Bronchial epithelial cell (primary cell): ENCODE measurements at regions not wholly inside any gene's neighbourhood (a gene's known extent, or its start where the extent isn't known, plus 50 kb on each side); places are given as distances from the start of the nearest gene placed in this dataset.

Source experiments
- DNase-seq: peaks from one replicate; pipeline ENCODE4 v3.0.0-alpha.2; 2010; ENCODE audit warnings: low read depth
- FAIRE-seq: peaks from 2 replicates; lab custom pipeline; 2011; peaks lifted over from hg19 to GRCh38; lab: Jason Lieb, UNC
- H3K27me3 ChIP-seq: 2 replicates; pipeline ENCODE4 v1.5.1; 2011; ENCODE audit warnings: low read length; ENCODE audit not compliant: control insufficient read depth, insufficient read depth
- H3K36me3 ChIP-seq: 2 replicates; pipeline ENCODE4 v1.5.1; 2011; ENCODE audit warnings: low read length; ENCODE audit not compliant: control insufficient read depth, insufficient read depth
- H3K4me3 ChIP-seq: 2 replicates; pipeline ENCODE4 v1.5.1; 2011; ENCODE audit warnings: mild to moderate bottlenecking, low read depth, low read length, control low read depth
- TF ChIP-seq, protein P1 (sequence below): IDR thresholded peaks from 2 replicates; pipeline ENCODE4 v1.5.1; 2011; ENCODE audit warnings: mild to moderate bottlenecking, moderate library complexity, low read length, control low read depth, inconsistent platforms; ENCODE audit not compliant: insufficient read depth, severe bottlenecking

DNA sequence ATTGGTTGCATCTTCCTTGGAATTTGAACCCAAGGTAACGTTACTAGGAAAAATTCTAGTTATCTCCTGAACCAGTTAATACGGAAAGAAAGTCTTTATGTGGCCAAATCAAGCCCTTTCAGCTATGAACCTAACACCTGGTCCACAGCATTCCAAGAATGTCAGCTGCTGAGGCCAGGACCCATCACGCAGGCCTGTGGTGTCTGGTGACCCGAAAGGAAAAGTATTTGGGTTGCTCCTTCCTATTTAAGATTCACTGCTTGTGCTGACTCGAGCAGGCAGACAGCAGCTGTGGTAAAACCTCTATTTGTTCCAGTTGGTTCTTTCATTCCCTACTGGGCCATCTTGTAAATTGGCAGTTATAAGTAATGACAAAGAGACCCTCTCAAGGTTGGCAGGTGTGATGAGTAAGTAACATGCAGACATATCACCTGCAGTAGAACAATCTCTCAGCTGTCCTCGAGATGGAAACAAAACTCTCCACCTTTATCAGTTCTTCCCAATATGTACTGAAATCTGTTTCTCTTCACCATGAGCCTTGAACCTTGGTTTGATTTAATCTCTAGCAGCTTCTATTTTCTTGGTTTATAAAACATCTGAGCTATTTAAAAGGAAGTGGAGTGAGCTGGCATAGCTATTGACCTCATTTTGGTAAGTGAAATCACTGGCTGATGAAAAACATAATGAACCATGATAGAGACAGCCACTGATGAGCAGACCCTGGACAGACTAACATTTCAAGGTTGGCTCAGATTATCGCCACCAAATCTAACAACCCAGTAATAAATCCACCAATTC is 182.1 kb upstream of the SMIM31 start:
- Histone ChIP-seq H3K27me3 (no peaks in the 10 kb centered on the region), H3K4me3 (no peak overlapping the region), H3K36me3 (no peaks in the 10 kb centered on the region)
- no peak for FAIRE-seq
- TF ChIP-seq, protein P1, sequence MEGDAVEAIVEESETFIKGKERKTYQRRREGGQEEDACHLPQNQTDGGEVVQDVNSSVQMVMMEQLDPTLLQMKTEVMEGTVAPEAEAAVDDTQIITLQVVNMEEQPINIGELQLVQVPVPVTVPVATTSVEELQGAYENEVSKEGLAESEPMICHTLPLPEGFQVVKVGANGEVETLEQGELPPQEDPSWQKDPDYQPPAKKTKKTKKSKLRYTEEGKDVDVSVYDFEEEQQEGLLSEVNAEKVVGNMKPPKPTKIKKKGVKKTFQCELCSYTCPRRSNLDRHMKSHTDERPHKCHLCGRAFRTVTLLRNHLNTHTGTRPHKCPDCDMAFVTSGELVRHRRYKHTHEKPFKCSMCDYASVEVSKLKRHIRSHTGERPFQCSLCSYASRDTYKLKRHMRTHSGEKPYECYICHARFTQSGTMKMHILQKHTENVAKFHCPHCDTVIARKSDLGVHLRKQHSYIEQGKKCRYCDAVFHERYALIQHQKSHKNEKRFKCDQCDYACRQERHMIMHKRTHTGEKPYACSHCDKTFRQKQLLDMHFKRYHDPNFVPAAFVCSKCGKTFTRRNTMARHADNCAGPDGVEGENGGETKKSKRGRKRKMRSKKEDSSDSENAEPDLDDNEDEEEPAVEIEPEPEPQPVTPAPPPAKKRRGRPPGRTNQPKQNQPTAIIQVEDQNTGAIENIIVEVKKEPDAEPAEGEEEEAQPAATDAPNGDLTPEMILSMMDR: no peak
- DNase-seq: peak; percentile 48

DNA sequence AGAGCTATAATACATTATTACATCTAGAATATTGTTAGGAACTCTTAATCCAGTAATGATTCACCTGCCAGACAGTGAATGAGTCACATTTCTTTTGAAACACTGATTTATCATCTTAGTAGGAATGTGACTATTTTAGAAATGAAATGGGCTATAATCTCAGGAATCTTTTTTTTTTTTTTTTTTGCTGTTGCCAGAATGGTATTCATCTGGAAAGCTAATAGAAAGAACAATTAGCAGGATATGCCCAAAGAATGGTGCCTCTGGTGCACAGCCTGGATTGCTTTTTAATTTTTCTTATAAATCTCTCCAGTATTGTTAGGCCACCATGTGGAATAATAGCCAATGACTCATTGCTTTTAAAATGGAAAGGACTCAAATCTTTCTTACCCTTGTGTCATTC is 181.1 kb upstream of the SMIM31 start:
- DNase-seq: peak; percentile 93
- no peaks in the 10 kb centered on the region for H3K36me3 ChIP-seq
- no peaks in the 10 kb centered on the region for H3K27me3 ChIP-seq
- no peak overlapping the region for H3K4me3 ChIP-seq
- FAIRE-seq: no peak
- TF ChIP-seq, protein P1: no peak

DNA sequence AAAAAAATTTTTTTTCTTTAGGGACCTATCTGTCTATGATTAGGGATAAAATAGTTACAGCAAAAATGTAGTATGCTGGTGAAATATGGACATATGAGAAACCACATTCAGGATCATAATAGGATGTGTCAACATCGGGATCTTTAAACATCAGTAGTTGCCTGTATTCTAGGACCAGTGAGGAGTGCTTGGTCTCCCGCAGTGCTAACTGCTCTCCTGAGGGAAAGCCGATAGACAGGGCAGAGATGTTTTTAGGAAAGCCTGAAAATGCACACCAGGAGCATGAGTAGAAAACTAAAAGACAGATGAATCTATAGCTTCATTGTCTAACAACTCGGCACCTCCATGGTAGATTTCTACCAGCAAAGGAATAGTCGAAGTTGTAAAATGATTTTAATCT is 178.1 kb upstream of the SMIM31 start:
- FAIRE-seq (no peak), DNase-seq (no peak)
- Histone ChIP-seq H3K36me3 (no peaks in the 10 kb centered on the region), H3K27me3 (no peaks in the 10 kb centered on the region), H3K4me3 (no peak overlapping the region)
- TF ChIP-seq, protein P1: no peak

DNA sequence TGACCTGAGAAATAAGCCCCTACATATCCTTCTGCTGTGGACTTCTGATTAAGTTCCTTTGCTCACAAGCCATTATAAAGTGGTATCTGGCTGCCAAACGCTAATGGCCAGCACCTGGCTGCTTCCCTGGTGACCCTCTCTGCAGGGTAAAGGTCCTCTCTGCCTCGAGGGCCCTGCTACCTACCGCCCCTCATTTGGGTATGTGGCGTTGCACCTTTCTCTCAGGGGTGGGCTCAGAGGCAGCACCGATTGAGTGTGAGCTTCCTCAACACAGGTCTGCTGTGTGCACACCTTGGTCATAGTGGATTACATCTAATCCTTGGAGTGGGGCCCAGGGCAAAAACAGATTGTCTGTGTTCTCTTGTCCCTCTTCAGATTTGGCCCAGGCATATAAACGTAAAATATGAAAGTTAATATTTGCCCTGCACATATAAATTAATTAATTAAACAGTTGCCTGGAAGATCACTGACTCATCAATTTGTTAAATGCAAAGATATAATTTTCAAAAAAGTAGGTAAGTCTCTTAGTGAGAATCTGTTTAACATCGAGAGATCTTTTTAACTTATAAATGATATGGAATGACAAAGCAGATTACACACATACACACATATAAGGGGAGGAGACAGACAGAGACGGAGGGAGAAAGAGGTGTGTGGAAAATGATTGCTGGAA is 174.5 kb upstream of the SMIM31 start:
- FAIRE-seq: no peak
- no peak for DNase-seq
- TF ChIP-seq, protein P1: no peak
- no peak overlapping the region for H3K4me3 ChIP-seq
- H3K36me3 ChIP-seq: no peaks in the 10 kb centered on the region
- no peaks in the 10 kb centered on the region for H3K27me3 ChIP-seq

DNA sequence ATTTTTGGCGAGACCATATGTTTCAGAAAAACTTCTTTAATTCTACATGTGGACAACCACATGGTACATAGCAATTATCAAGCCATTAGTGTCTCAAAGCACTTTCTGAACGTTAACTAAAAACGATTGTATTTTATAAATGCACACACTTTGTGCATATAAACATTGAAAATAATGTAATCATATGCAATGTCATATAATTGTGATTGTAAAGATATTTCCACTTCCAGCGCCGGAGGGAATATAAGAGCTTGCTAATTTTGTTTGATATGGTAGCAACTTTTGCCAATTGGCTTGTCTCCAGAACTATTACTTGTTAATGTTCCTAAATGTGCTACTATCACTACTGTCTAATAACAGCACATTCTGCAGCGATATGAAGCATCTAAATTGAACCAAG is 162.3 kb upstream of the SMIM31 start:
- DNase-seq: no peak
- no peaks in the 10 kb centered on the region for H3K36me3 ChIP-seq
- no peak overlapping the region for H3K4me3 ChIP-seq
- no peak for FAIRE-seq
- TF ChIP-seq, protein P1: no peak
- no peaks in the 10 kb centered on the region for H3K27me3 ChIP-seq

DNA sequence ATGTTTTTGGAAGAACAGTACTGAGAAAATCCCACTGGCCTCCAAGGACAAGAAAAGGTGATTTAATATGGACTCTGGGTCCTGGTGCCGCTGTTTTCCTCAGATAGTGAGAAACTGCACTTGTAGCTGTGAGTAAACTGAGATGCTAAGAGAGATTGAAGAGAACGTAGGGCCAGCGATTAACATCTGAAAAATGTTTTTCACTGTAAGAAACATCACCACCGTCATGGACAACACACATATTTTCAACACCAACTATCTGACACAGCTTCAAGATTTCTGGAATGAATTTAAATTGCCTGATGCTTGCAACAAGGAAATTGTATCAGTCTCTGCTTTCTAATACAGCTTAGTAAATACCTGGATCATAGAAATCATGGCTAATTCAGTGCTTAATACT is 158.2 kb upstream of the SMIM31 start:
- Histone ChIP-seq H3K36me3 (no peaks in the 10 kb centered on the region), H3K27me3 (no peaks in the 10 kb centered on the region), H3K4me3 (no peak overlapping the region)
- DNase-seq (no peak), FAIRE-seq (no peak)
- TF ChIP-seq, protein P1: no peak
